Neural cell (in vitro differentiated cells): ENCODE measurements at regions not wholly inside any gene's neighbourhood (a gene's known extent, or its start where the extent isn't known, plus 50 kb on each side); places are given as distances from the start of the nearest gene placed in this dataset.
"Not testable (repeated sequence)": the region's sequence is repeated elsewhere in the genome, so short reads cannot be mapped to it uniquely, and the experiment has no call there.

Source experiments
- CTCF ChIP-seq: fragments of 450-650 bp; IDR thresholded peaks from 2 replicates; pipeline ENCODE4 v1.5.1; 2014; ENCODE audit warnings: antibody characterized with exemption, mild to moderate bottlenecking, moderate library complexity; ENCODE audit not compliant: poor library complexity, severe bottlenecking
- SMC3 ChIP-seq: fragments of 450-650 bp; conservative IDR thresholded peaks from 2 replicates; pipeline ENCODE4 v1.6.1; 2014; ENCODE audit warnings: antibody characterized with exemption, mild to moderate bottlenecking, moderate library complexity; ENCODE audit not compliant: poor library complexity

- TF ChIP-seq CTCF, SMC3: not testable (repeated sequence)
Measured at GRCh38 chr6:86602093-86602492, 335.2 kb upstream of the HTR1E start.
